ENCODE measurements at regions not wholly inside any gene's neighbourhood (a gene's known extent, or its start where the extent isn't known, plus 50 kb on each side); places are given as distances from the start of the nearest gene placed in this dataset.

DNA sequence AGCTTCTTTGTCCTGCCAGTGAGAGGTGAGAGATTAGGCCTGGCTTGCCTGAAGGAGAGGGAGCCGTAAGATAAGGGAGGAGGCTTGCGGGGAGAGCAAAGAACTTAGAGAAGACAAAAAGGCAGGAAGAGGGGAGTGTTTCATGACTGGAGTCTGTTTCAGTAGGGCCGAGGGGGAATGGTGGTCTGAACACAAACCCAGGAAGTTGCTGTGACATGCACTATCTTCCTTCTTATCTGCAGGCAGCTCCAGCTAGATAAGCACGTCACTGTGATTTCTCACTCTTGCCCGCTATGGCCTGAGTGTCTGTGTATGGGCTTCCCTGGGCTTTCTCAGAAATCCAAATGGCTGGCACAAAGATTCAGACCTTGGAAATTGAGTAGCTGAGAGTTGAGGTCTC lies 307.5 kb upstream of the CLINT1 start:
- DNase-seq = no peak

DNA sequence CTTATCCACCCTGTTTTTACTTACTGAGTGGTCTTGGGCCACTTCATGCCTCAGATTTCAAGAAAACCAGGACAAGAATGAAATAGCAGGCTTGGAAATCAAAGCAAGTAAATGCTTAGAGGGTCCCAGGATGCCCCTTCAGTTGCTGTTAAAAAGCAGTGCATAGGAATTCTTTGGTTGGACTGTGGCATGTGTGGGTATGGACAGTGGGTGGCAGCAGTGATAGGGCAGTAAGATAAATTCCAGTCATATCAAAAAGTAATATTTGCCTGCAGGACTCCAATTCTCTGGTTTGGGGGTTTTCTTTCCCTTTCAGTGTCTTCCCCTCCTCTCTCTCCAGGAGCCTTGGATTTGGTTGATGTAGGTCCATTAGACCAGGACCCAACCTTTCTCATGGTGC lies 306.7 kb upstream of the CLINT1 start:
- no peak for DNase-seq

DNA sequence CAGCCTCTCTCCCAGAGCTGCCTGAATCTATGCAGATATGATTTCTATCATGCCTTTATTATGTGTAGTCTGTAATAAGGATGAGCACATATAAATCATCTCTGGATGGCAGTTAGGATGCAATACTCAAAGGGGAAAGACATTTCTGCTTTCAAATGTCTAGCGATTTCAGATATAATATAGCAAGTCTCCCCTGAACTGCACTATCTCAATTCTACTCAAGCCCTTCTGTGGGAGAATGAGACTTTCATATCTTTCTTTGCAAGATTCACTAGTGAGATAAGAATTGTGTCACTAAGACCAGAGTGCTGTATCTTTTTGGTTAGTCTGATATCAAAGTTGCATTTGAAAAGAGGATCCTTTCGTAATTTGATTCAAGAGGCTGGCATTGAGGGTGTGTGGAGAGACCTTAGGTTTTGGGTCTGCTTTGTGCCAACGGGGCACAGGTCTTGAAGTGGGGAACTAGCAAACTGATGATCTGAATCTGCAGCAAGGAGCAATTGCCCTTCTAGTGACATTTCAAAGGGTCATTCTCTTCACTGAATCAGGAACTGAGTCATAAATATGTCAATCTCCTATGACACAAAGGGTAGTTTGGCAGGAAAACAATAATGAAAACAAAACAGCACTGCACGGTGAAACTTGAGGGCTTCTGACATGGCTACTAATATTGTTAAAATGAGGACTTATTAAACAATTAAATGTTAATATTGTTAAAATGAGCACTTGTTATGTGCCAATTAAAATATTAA lies 305.5 kb upstream of the CLINT1 start:
- no peak for DNase-seq

DNA sequence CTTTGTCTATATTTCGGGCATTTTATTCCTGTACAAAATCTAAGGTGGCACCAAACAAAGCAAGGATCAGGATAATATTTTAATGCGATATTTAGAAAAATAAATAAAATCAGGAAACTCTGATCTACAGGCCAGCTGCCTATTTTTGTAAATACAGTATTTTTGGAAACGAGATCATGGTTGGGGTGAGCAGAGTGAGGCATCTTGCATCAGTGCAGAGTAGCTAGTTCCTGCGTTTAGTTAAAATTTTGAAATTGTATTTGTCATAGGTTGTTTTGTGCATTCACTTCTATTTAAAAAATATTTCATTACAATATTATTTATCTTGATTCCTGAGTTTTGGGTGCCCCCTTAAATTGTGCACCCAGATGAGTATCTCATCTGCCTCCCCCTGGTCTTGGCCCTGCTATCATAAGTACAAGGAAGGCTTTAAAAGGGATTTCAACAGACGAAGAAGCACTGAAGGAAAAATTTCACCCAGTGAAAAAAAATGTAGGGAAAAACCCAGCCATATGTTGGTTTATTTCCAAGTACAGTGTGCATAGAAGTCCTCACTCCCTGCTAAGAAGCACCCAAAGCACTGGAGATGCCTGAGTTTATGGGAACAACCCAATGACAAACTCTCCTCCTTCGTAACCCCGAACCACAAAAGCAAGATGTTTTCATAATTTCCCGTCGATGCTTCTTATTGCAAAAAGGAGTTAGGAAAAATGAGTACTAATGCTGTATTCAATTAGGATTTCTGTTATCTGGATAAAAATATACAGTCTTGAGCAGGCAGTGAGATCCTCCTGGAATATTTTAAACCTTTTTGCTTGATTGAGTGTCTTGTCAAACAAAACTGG lies 304.7 kb upstream of the CLINT1 start:
- DNase-seq = no peak

DNA sequence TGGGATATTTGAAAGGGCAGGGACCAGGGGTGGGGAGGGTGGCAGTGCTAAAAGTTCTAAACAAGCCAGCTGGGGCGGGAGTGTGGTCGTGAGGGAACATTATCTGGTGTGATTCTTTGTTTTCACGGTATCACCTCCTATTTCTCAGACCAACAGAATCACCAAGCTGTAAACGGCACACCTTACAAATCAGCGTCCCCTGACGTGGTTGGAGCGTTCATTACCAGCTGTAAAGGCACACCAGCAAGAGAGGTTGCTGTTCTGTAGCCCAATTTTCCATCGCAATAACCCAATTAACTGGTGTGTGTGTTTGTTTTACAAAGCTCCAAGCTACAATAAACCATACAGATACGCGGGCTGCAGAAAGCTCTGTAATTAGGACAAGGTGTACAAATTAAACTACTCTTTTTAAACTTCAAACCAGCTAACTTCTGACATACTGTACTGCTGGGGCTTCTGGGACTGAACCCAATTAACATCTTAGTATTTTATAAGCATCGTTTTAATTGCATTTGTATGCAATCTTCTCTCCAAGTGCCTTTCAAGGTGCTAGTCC lies 303.6 kb upstream of the CLINT1 start:
- no peak for DNase-seq

DNA sequence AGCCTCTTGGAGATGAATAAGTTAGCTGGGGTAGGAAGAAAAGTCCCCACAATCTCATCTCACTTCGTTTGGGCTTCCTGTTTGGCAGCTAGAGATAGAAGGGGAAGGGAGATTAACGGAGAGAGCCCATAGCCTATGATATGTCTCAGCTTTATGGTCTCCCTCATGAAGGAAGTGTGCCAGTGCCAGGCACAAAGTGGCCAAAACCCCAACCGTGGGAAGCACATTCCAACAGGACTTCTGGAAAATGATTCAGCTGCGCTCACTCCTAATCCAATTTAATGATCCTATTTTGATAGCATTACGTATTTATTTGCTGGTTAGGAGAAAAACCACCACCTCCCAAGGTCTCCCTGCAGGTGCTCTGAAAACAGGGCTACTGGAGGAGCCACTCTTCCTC lies 303.1 kb upstream of the CLINT1 start:
- DNase-seq = no peak

DNA sequence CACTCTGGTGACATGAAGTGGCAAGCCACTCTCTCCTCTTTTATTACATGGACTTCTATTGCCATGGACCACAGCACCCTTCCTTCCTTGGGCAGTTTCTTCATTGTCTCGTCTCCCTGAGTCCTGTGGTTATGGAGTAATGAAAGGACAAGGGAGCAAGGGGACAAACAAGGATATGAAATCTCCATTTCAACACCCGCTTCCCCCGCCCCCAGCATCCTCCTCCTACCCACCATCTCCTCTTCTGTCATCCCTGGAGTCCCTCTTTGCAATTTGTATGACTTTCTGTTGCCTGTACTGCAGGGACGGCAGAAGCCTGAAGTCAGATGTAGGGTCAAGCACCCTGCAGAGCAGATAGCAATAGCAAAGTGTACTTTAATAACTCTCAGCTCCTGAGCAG lies 300.7 kb upstream of the CLINT1 start:
- no peak for DNase-seq

DNA sequence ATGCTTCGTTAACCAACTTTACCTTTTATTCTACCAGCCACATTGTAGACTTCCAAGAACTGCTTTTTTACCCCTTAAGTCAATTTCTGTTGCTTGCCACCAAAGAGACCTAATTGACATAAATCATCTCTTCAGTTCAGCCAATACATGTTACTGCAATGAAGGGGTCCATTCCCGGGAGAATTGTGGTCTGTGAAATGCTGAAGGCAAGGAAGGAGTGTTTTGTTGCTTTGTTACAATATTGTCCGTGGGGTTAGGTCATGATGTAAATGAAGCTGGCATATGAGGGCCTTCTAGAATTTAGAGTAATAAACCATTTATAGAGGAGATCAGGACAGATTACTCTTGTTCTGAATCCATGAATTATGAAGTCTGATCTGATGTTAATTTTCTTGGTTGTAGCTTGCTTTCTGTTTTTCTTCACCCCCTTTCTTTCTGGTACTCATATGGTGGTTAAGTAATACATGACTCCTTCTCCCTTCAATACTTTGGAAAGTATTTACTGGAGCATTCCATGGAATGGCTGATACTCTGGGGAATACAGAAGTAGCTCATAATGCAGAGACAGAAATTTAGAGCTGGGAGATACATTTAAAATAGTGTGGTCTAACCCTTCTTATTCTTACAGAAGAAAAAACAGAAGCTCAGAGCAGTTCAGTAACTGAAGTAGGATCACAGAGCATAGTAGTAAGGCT lies 297.0 kb upstream of the CLINT1 start:
- no peak for DNase-seq

DNA sequence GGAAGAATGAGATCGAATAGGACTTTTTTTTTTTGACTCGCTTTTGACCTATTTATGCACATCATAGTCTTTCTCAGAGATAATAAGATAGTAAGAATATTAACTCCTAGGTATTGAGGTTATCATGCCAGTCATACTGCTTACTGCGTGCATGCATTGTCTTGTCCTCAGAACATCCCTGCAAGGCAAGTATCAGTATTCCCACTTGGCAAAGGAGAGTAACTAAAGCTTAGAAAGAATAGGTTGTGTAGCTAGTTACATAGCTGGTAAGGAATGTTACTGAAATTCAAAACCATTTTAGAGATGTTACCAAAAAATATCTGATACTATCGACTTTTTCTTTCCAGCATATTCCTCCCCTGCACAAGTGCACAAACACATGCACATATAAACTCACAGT lies 296.1 kb upstream of the CLINT1 start:
- DNase-seq = no peak

DNA sequence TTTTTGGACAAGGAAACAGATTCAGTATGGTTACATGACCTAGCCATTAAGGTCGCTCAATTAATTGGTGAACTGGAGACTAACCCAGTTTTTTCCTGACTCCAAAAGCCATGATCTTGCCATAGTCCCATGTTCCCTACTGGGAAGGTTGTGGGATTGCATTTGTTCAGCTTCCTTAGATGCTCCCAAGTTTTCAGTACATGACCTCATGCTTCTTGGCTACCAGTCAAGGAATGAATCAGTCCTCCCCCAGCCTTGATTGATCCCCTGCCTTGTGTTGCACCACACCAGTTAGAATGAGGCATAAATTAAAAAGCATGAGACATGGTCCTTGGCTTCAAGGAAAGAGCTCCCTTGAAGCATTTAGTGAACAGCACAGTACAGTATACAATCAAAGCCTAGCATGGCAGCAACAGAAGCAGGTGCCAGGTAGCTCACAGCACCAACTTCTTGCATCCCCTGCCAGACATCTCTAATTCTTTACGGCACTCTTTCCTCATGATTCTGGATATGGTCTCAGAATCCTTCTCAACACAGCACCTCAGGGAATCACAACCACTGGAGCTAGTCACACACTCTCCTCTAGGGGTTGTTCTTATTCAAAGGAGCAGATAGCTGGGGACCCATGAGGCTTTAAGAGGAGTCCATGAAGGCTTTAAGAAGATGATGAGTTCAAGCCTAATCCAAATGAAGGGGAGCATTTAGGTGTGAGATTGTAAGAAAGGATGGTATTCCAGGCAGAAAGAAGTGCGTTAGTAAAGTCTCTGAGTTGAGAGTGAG lies 295.5 kb upstream of the CLINT1 start:
- DNase-seq = no peak

DNA sequence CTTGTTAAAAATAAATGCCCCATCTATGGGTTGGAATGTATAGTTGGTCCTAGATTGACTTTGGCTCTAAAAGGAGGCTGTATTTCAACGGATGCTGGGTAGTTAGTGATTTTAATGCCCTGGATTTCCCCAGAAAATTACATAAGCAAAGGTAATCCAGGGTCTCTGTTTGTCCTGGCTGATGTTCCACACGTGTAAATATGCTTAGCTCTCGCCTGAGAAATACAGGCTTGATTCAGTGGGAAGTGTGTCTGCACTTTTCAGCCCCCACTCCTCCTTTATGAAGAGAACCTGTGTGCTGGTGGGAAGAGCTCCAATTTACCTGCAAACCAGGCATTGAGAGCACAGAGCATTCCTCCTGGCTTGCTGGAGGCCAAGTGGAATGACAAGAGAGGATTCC lies 294.6 kb upstream of the CLINT1 start:
- DNase-seq = no peak

DNA sequence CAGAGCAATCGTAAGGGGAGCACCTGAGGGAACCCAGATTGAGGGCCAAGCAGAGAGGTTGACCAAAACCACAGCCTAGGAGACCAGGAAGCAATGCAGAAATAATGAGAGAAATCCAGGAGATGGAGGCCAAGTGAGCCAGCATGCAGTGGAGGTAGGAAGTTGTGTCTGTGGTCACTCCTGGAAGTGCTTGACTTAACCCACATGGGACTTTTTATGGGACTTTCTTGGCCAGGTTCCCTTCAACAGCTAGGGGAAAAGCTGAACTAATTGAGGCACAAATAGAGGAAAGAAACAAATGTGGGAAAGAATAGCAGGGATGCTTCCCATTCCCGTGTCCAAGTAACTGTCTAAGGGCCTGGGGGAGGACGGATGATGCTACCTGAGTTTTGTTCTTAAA lies 293.2 kb upstream of the CLINT1 start:
- no peak for DNase-seq

DNA sequence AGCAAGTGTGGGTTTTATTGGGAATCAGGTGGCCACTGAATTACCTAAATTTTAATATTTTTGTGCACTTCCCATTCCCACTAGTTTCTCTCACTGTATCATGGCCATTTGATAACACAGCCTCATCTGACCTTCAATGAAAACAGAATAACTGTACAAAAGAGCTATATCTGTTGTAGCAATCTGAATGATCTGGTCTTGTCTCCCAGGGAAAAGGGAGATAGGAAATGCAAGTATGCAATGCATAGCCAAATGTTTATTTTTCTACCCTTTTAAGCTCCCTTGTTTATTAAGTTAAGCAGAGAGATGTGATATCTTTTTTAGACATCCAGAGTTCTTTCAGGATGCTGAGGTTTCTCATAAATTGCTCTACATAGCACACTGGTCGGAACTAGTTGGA lies 288.3 kb upstream of the CLINT1 start:
- DNase-seq = no peak

DNA sequence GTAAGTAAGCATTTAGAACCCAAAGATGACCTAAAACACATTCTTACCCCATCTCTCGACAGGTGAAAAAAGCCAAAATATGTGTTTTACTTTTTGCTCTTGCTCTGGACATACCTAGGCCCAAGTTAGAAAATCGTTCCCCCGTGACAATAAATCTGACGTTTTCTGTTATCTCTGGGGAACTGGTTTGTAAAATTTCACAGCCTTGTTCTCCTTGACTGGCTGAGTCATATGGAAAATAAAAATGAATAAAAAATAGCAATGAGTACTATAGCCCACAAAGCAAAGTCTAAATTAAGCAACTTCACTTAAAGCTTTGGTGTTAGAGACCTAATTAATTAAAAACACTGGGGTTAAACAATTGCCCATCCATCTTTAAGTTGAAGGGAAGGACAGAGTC lies 286.9 kb upstream of the CLINT1 start:
- no peak for DNase-seq

DNA sequence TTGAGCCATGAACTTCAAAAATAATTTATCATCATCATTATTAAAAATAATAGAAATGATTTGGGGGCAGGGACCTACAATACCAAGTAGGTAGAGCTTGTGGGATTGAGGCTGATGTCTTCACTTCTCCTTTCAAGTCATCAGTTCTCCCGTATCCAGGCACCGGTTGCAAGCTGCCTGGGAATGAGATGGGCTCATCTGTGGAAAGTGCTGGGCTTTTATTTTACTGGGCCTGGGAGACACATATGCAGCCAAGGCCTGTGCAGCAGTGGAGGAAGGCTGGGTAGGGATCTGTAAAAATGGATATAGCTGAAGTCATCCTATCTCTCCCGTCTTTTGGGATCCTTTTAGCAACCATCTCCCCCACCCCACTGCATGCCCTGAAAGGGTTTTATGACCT lies 284.1 kb upstream of the CLINT1 start:
- DNase-seq = no peak

DNA sequence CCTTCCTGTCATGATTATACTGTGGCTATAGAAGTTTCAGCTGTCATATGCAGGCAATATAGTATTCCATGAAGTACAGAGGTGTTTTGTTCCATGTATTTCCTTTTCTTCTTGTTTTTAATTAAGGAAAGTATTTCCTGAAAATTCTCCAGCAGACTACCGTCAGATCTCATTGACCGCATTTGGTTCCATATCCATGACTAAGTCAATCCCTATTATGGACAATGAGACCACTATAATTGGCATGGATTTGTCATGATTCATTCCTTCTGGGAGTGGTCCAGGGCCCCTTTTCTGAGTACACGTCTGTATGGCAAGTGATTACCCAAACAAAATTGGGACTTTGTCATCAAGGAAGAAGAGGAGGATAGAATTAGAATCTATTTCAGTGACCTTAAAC lies 283.2 kb upstream of the CLINT1 start:
- no peak for DNase-seq

DNA sequence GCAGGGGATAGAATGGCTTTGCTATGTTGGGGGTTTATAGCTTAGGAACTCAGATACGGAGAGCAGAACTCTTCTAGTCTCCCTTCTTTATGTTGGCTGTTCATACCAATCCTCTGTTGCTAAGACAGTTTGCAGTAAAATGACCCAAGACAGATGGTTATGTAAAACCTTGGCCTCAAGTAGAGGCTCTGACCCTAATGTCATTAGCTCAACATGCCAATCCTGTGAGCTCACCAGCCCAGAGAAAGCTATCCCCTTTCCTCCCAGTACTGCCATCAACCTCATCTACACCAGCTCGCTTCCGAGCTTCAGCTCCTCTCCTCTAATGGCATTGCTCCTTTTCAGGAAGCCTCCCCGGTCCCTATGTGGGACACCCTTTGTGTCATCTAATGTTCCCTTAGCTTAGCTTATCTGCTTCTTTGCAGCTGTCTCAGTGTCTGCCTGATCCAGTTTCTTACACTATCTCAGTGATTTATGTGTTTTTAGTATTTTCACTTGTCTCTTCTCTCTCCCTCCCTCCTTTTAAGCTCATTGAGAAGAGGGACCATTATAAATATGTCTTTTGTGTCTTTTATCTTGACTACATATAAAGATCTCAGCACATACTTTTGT lies 281.3 kb upstream of the CLINT1 start:
- DNase-seq = no peak

DNA sequence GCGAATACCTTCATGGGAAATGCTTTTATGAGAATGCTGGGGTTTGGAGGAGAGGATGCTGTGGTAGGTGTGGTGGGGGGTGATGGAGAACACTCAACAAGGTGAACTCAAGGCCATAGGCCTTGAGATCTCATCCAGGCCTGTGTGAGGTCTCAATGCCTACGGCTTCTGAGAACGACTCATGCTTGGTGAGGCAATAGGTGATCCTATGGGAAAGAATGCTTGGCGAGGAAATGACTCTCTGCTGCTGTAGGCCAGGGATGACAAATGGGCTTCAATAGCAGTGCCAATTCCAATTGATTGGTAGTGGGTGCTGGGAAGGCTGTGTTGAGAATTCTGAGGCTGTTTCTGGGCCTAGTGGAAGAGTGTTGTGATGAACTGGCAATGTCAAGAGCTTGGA lies 280.2 kb upstream of the CLINT1 start:
- no peak for DNase-seq

DNA sequence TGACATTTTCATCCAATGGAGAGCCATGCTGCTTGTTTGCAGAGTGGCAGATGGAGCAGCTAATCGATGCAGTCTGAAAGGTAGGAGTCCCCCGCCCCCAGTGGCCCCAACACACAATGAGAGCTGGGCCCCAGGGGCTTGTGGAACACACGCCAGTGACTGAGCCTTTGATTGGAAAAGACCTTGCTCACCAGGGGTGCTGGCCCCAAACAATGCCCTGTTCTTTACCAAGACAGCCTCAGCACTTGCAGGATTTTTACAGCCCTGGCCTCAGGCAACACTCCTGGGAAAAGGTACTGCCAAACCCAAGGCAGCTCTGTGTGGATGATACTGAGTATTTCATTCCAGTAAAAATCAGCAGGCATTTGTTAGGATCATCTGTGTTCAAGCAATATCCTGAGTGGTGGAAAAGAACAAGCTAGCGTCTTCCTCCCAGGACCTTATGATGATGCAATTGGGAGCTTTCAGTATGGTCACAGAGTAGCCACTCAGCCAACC lies 276.8 kb upstream of the CLINT1 start:
- DNase-seq = no peak

DNA sequence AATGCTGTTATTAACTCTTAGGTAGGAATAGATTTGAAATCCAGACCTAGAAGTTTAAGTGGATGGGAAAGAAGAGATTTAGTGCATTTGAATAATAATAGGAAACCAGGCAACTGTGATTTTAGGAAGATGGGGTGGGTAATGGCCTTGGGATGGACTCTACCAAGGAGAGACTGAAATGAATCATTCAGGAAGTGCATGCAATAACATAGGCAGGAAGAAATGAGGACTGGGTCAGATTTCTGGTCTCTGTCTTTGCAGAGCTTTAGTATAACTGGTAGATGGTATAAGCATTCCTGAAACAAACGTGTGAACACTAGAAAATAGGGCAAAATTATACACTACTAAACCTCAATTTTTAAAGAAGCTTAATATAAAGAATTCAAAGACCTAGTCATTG lies 274.4 kb upstream of the CLINT1 start:
- DNase-seq = no peak

DNA sequence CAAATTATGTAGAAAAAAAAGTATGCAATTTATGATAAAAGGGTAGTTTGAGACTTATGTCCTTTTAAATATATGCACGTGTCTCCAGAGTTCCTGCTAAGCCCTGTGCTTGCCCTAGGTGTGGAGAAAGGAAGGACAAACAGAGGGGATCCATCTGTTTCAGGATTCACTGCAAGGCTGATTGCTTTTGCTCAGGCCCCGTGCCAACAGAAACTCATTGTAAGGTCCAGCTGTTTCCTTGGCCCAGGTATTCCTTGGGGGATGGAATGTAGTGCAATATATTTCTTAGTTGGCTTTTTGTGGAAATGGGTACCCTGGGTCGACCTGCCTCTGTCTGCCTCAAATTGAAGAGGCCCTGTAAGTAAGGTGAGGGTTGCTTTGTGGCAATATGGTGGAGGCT lies 268.6 kb upstream of the CLINT1 start:
- DNase-seq = no peak
